HEK293 (cell line): ENCODE measurements at regions not wholly inside any gene's neighbourhood (a gene's known extent, or its start where the extent isn't known, plus 50 kb on each side); places are given as distances from the start of the nearest gene placed in this dataset.

Source experiments
- CTCF ChIA-PET: fragments of 350-600 bp; formaldehyde crosslinking; extraction: SDS; loops from one replicate; lab custom pipeline; 2021; ENCODE audit warnings: antibody characterized with exemption; lab: Yijun Ruan, JAX
- POLR2A ChIA-PET: fragments of 300-600 bp; formaldehyde crosslinking; extraction: SDS; loops from one replicate; lab custom pipeline; 2020; ENCODE audit warnings: antibody characterized with exemption, inconsistent platforms; lab: Yijun Ruan, JAX
- H3K27ac ChIP-seq: fragments of 200-500 bp; sonication (Bioruptor generic); 2 replicates; pipeline ENCODE4 v1.5.1; 2014; ENCODE audit warnings: low read depth, low read length, control low read depth, inconsistent platforms; ENCODE audit errors: extremely low read depth
- H3K36me3 ChIP-seq, 2 experiments: fragments of 200-500 bp in 1 of 2; sonication (Bioruptor generic) in 1 of 2; 1 replicate in 1 of 2; 2 replicates in 1 of 2; pipeline ENCODE4 v1.5.1; 2014 to 2017; ENCODE audit warnings: inconsistent platforms in 2 of 2, low read length in 2 of 2; ENCODE audit not compliant: control insufficient read depth in 2 of 2, insufficient read depth in 1 of 2
- H3K4me1 ChIP-seq: fragments of 200-500 bp; sonication (Bioruptor generic); 2 replicates; pipeline ENCODE4 v1.5.1; 2014; ENCODE audit warnings: mild to moderate bottlenecking, low read length, inconsistent platforms; ENCODE audit not compliant: control insufficient read depth, insufficient read depth
- H3K4me3 ChIP-seq: 2 replicates; pipeline ENCODE4 v1.5.1; 2011; ENCODE audit warnings: low read depth, mild to moderate bottlenecking, control low read depth, low read length, moderate library complexity
- H3K9me3 ChIP-seq: fragments of 200-500 bp; sonication (Bioruptor generic); 2 replicates; pipeline ENCODE4 v1.5.1; 2014; ENCODE audit warnings: low read depth, low read length, inconsistent platforms; ENCODE audit not compliant: control insufficient read depth, insufficient read depth
- KLF17 ChIP-seq: fragments of 450-650 bp; formaldehyde crosslinking; IDR thresholded peaks from 2 replicates; pipeline ENCODE4 v1.5.1; 2016; ENCODE audit warnings: missing biosample characterization, missing genetic modification characterization
- PBX3 ChIP-seq: sonication (generic); formaldehyde crosslinking; IDR thresholded peaks from 2 replicates; pipeline ENCODE4 v1.8.1; 2022; ENCODE audit warnings: mild to moderate bottlenecking, moderate library complexity, missing genetic modification reagents
- PRDM2 ChIP-seq: fragments of 450-650 bp; formaldehyde crosslinking; IDR thresholded peaks from 2 replicates; pipeline ENCODE4 v1.5.1; 2016; ENCODE audit warnings: missing biosample characterization, missing genetic modification characterization, borderline replicate concordance
- SP3 ChIP-seq: fragments of 450-650 bp; formaldehyde crosslinking; IDR thresholded peaks from 2 replicates; pipeline ENCODE4 v1.5.1; 2016; ENCODE audit warnings: missing biosample characterization, missing genetic modification characterization
- ZBTB21 ChIP-seq: fragments of 450-650 bp; formaldehyde crosslinking; IDR thresholded peaks from 2 replicates; pipeline ENCODE4 v1.5.1; 2017; ENCODE audit warnings: missing biosample characterization, missing genetic modification characterization
- ZBTB49 ChIP-seq: fragments of 450-650 bp; formaldehyde crosslinking; IDR thresholded peaks from 2 replicates; pipeline ENCODE4 v1.5.1; 2016; ENCODE audit warnings: missing biosample characterization, missing genetic modification characterization, low read depth
- ZIC2 ChIP-seq: fragments of 450-650 bp; formaldehyde crosslinking; IDR thresholded peaks from 2 replicates; pipeline ENCODE4 v1.5.1; 2016; ENCODE audit warnings: missing biosample characterization, missing genetic modification characterization
- ZNF2 ChIP-seq: fragments of 450-650 bp; formaldehyde crosslinking; IDR thresholded peaks from 2 replicates; pipeline ENCODE4 v1.5.1; 2016; ENCODE audit warnings: missing biosample characterization, missing genetic modification characterization
- ZNF211 ChIP-seq: fragments of 450-650 bp; formaldehyde crosslinking; IDR thresholded peaks from 2 replicates; pipeline ENCODE4 v1.5.1; 2016; ENCODE audit warnings: low read depth, missing biosample characterization, missing genetic modification characterization
- ZNF221 ChIP-seq: fragments of 450-650 bp; formaldehyde crosslinking; IDR thresholded peaks from 2 replicates; pipeline ENCODE4 v1.5.1; 2017; ENCODE audit warnings: missing biosample characterization, missing genetic modification characterization, borderline replicate concordance
- ZNF266 ChIP-seq: fragments of 450-650 bp; formaldehyde crosslinking; IDR thresholded peaks from 2 replicates; pipeline ENCODE4 v1.5.1; 2016; ENCODE audit warnings: missing biosample characterization, missing genetic modification characterization, low read depth
- ZNF350 ChIP-seq: fragments of 450-650 bp; formaldehyde crosslinking; IDR thresholded peaks from 2 replicates; pipeline ENCODE4 v1.5.0; 2017; ENCODE audit warnings: missing biosample characterization, mild to moderate bottlenecking, missing genetic modification characterization
- ZNF366 ChIP-seq: fragments of 450-650 bp; formaldehyde crosslinking; conservative IDR thresholded peaks from 2 replicates; pipeline ENCODE4 v1.5.1; 2016; ENCODE audit warnings: missing biosample characterization, missing genetic modification characterization
- ZNF37A ChIP-seq: fragments of 450-650 bp; IDR thresholded peaks from 2 replicates; pipeline ENCODE4 v1.5.1; 2018; ENCODE audit warnings: missing biosample characterization, missing genetic modification characterization
- ZNF394 ChIP-seq: fragments of 450-650 bp; formaldehyde crosslinking; IDR thresholded peaks from 2 replicates; pipeline ENCODE4 v1.5.1; 2016; ENCODE audit warnings: missing biosample characterization, missing genetic modification characterization, mild to moderate bottlenecking, moderate library complexity, borderline replicate concordance
- ZNF529 ChIP-seq: fragments of 450-650 bp; formaldehyde crosslinking; IDR thresholded peaks from 2 replicates; pipeline ENCODE4 v1.5.1; 2017; ENCODE audit warnings: missing genetic modification characterization, missing biosample characterization; ENCODE audit not compliant: insufficient replicate concordance
- ZNF585B ChIP-seq: fragments of 450-650 bp; formaldehyde crosslinking; IDR thresholded peaks from 2 replicates; pipeline ENCODE4 v1.5.1; 2016; ENCODE audit warnings: missing biosample characterization, missing genetic modification characterization
- ZNF596 ChIP-seq: fragments of 450-650 bp; IDR thresholded peaks from 2 replicates; pipeline ENCODE4 v1.5.0; 2018; ENCODE audit warnings: missing biosample characterization, mild to moderate bottlenecking, missing genetic modification characterization, moderate library complexity
- ZNF692 ChIP-seq: fragments of 450-650 bp; formaldehyde crosslinking; IDR thresholded peaks from 2 replicates; pipeline ENCODE4 v1.5.1; 2016; ENCODE audit warnings: missing biosample characterization, missing genetic modification characterization
- ZNF768 ChIP-seq: fragments of 450-650 bp; formaldehyde crosslinking; IDR thresholded peaks from 2 replicates; pipeline ENCODE4 v1.5.1; 2018; ENCODE audit warnings: missing biosample characterization, mild to moderate bottlenecking, missing genetic modification characterization
- ZNF830 ChIP-seq: fragments of 450-650 bp; IDR thresholded peaks from 2 replicates; pipeline ENCODE4 v1.5.0; 2018; ENCODE audit warnings: missing biosample characterization, missing genetic modification characterization, low read depth, mild to moderate bottlenecking, moderate library complexity

- POLR2A ChIA-PET: interaction anchor here (0.6 kb wide), 1 partner anchor 122 kb away, joined by 3 read pairs; no protein-coding TSS in a partner anchor
- Histone ChIP-seq H3K4me3 (no peak overlapping the region), H3K4me1 (peaks cover 5% of the 10 kb centered on the region; the same call in 1 of the 2 replicates), H3K9me3 (no peaks in the 10 kb centered on the region), H3K36me3 (no peaks in the 10 kb centered on the region), H3K27ac (no peak overlapping the region)
- CTCF ChIA-PET: no interaction called here
- no peak for TF ChIP-seq ZBTB21
- TF ChIP-seq KLF17 (tag by site-specific recombination): no peak
- TF ChIP-seq ZNF394 (tag by site-specific recombination): no peak
- TF ChIP-seq ZIC2: no peak
- TF ChIP-seq ZNF692 (tag by site-specific recombination): no peak
- TF ChIP-seq ZNF529 (tag by site-specific recombination): no peak
- no peak for TF ChIP-seq ZNF221
- no peak for TF ChIP-seq ZNF211 (tag by site-specific recombination)
- no peak for TF ChIP-seq ZNF37A (tag by site-specific recombination)
These were observed 120.0 kb downstream of the BTG1 start for GRCh38 chr12:92025462-92026207.

- ChIA-PET CTCF (no interaction called here), POLR2A (no interaction called here)
- no peaks in the 10 kb centered on the region for H3K36me3 ChIP-seq
- H3K27ac ChIP-seq: no peak overlapping the region
- no peak overlapping the region for H3K4me3 ChIP-seq
- peaks cover 5% of the 10 kb centered on the region; the same call in 1 of the 2 replicates for H3K4me1 ChIP-seq
- no peaks in the 10 kb centered on the region for H3K9me3 ChIP-seq
- TF ChIP-seq ZNF366 (tag by site-specific recombination) (no peak), PRDM2 (no peak), ZNF2 (tag by site-specific recombination) (no peak), PBX3 (CRISPR knock-in tag) (no peak), ZNF596 (tag by site-specific recombination) (no peak), ZNF768 (no peak), ZNF350 (tag by site-specific recombination) (no peak), ZBTB49 (tag by site-specific recombination) (no peak), SP3 (no peak), ZNF830 (tag by site-specific recombination) (no peak), ZNF585B (tag by site-specific recombination) (no peak), ZNF266 (no peak)
These were observed 123.6 kb downstream of the BTG1 start for GRCh38 chr12:92022093-92022492.
